Endodermal cell (in vitro differentiated cells): ENCODE measurements at regions not wholly inside any gene's neighbourhood (a gene's known extent, or its start where the extent isn't known, plus 50 kb on each side); places are given as distances from the start of the nearest gene placed in this dataset.

ENCODE experiments used
- DNase-seq: peaks from one replicate; pipeline ENCODE4 v3.0.0-alpha.2; 2017
- H3K27ac ChIP-seq: 2 replicates; pipeline ENCODE4 v1.5.1; 2013; ENCODE audit warnings: mild to moderate bottlenecking, low read depth, low read length, moderate library complexity
- H3K27me3 ChIP-seq: 2 replicates; pipeline ENCODE4 v1.6.1; 2013; ENCODE audit warnings: mild to moderate bottlenecking, low read length, moderate library complexity; ENCODE audit not compliant: insufficient read depth, control insufficient read depth, poor library complexity, severe bottlenecking
- H3K36me3 ChIP-seq: 2 replicates; pipeline ENCODE4 v1.7.0; 2013; ENCODE audit warnings: mild to moderate bottlenecking, low read length, moderate library complexity; ENCODE audit not compliant: control insufficient read depth, insufficient read depth
- H3K4me1 ChIP-seq: one replicate; pipeline ENCODE4 v1.7.0; 2013; ENCODE audit warnings: low read length; ENCODE audit not compliant: control insufficient read depth, insufficient read depth
- H3K4me3 ChIP-seq: 2 replicates; pipeline ENCODE4 v1.5.1; 2013; ENCODE audit warnings: mild to moderate bottlenecking, low read length, moderate library complexity
- H3K9ac ChIP-seq: 2 replicates; pipeline ENCODE4 v1.6.1; 2013; ENCODE audit warnings: mild to moderate bottlenecking, low read length, moderate library complexity; ENCODE audit not compliant: poor library complexity, severe bottlenecking; ENCODE audit errors: extremely low read depth
- H3K9me3 ChIP-seq: 2 replicates; pipeline ENCODE4 v1.6.1; 2013; ENCODE audit warnings: mild to moderate bottlenecking, low read length, moderate library complexity; ENCODE audit not compliant: control insufficient read depth
- H3K27ac Mint-ChIP-seq: 2 replicates; pipeline ENCODE4 v1.8.0; 2020; ENCODE audit warnings: mixed read lengths
- H3K27me3 Mint-ChIP-seq: 2 replicates; pipeline ENCODE4 v1.8.0; 2021; ENCODE audit warnings: mild to moderate bottlenecking, mixed read lengths; ENCODE audit not compliant: insufficient read depth
- H3K36me3 Mint-ChIP-seq: 2 replicates; pipeline ENCODE4 v1.8.0; 2020; ENCODE audit warnings: low read depth, mixed read lengths
- H3K4me1 Mint-ChIP-seq: 2 replicates; pipeline ENCODE4 v1.8.0; 2020; ENCODE audit warnings: mixed read lengths
- H3K4me3 Mint-ChIP-seq: 2 replicates; pipeline ENCODE4 v1.8.0; 2020; ENCODE audit warnings: mild to moderate bottlenecking, moderate library complexity, mixed read lengths
- H3K9me3 Mint-ChIP-seq: 2 replicates; pipeline ENCODE4 v1.8.0; 2020; ENCODE audit warnings: mild to moderate bottlenecking, mixed read lengths
- CTCF ChIP-seq: fragments of 200-600 bp; sonication (generic); conservative IDR thresholded peaks from 2 replicates; pipeline ENCODE4 v1.5.0; 2021; ENCODE audit warnings: antibody characterized with exemption, mild to moderate bottlenecking
- WGBS, 2 experiments: methylation state at CpG; one replicate each; pipeline versions ENCODE4 v1.1.5 to v1.1.7; 2013; ENCODE audit warnings: missing lambda C conversion rate in 2 of 2, mixed read lengths in 1 of 2; ENCODE audit not compliant: insufficient coverage in 1 of 2, insufficient read length in 1 of 2; 5-methylcytosine and 5-hydroxymethylcytosine counted together

DNA sequence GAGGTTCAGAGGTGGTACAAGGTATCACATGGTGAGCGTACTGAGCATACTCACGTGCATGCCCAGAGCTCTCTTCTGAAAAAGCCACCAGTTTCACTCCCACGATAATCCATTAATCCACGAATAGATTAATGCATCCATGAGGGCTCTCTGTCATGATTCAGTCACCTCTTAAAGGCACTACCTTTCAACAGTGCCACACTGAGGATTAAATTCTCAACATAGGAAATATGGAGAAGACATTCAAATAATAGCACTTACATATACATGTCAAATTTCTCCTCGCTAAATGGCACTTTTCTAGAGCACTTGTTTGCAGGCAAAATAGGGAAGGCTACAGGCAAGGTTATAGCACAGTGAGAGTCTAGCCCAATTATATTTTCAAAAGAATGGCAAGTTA lies 825.9 kb downstream of the TRIB2 start:
- Histone ChIP-seq H3K4me1 (no peaks in the 10 kb centered on the region), H3K27me3 (no peaks in the 10 kb centered on the region), H3K9me3 (peaks cover 63% of the 10 kb centered on the region), H3K4me3 (no peak overlapping the region), H3K9ac (no peak overlapping the region), H3K27ac (no peak overlapping the region), H3K36me3 (no peaks in the 10 kb centered on the region)
- Mint-ChIP-seq H3K4me3 (no peak overlapping the region), H3K4me1 (peaks cover 2% of the 10 kb centered on the region), H3K9me3 (no peaks in the 10 kb centered on the region), H3K27ac (no peak overlapping the region), H3K36me3 (no peaks in the 10 kb centered on the region), H3K27me3 (peaks cover 1% of the 10 kb centered on the region)
- no peak for TF ChIP-seq CTCF
- 79 to 95% methylated on average over 4 to 5 of the region's 5 CpGs for WGBS, 2 experiments
- no peak for DNase-seq

DNA sequence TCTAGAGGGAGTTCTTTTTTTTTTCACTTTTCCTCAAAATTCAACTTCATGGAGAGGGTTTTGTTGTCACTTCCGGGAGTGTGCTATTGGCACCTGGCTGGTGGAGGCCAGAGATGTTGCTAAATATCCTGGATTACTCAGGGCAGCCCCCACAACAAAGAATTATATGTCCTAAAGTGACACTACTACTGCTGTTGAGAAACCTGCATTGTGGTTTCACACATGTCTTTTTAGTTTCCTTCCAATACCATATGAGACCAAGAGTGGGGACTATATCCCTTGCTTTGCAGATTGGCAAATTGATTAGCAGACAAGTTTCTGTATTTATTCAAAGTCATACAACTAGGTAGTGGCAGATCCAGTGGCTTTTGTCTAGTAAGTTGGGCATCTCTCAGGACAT lies 826.8 kb downstream of the TRIB2 start:
- no peak for DNase-seq
- Histone ChIP-seq H3K4me3 (no peak overlapping the region), H3K9me3 (peaks cover 62% of the 10 kb centered on the region), H3K27me3 (no peaks in the 10 kb centered on the region), H3K36me3 (no peaks in the 10 kb centered on the region), H3K4me1 (no peaks in the 10 kb centered on the region), H3K27ac (no peak overlapping the region), H3K9ac (no peak overlapping the region)
- TF ChIP-seq CTCF, result no peak
- Mint-ChIP-seq H3K4me1 (peaks cover 2% of the 10 kb centered on the region), H3K27me3 (peaks cover 1% of the 10 kb centered on the region), H3K9me3 (no peaks in the 10 kb centered on the region), H3K27ac (no peak overlapping the region), H3K4me3 (no peak overlapping the region), H3K36me3 (no peaks in the 10 kb centered on the region)
- 83% methylated on average over 1 of the region's 1 CpG; no CpG with 5 or more reads in 1 of the 2 experiments for WGBS, 2 experiments

DNA sequence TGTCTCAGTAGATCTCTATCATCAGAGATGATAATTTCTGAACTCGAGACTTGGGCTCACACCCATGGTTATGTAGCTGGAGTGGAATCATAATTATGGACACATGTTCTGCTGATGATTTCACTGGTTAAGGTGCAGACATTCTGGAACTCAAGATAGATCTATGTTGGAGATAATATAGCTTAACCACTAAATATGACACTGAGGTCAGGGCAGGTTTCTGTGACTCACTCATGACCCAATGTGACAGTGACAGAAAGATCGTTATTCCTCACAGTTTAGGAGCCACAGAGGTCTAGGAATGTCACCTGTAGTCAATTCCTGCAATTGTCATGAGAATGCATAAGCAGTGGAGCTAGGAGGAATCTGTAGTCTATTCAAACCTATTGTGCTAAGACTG lies 828.6 kb downstream of the TRIB2 start:
- Mint-ChIP-seq H3K4me1 (no peaks in the 10 kb centered on the region), H3K27me3 (peaks cover 3% of the 10 kb centered on the region), H3K36me3 (no peaks in the 10 kb centered on the region), H3K27ac (no peak overlapping the region), H3K4me3 (no peak overlapping the region), H3K9me3 (no peaks in the 10 kb centered on the region)
- DNase-seq, result no peak
- Histone ChIP-seq H3K9me3 (peaks cover 64% of the 10 kb centered on the region), H3K4me3 (no peak overlapping the region), H3K4me1 (no peaks in the 10 kb centered on the region), H3K27me3 (no peaks in the 10 kb centered on the region), H3K9ac (no peak overlapping the region), H3K36me3 (no peaks in the 10 kb centered on the region), H3K27ac (no peak overlapping the region)
- TF ChIP-seq CTCF, result no peak
- 17 to 40% methylated on average over 1 to 2 of the region's 2 CpGs for WGBS, 2 experiments
